SK-N-SH (cell line): ENCODE measurements at regions not wholly inside any gene's neighbourhood (a gene's known extent, or its start where the extent isn't known, plus 50 kb on each side); places are given as distances from the start of the nearest gene placed in this dataset.

Experiments
- CTCF ChIA-PET: fragments of 300-600, 350-600 bp; formaldehyde crosslinking; extraction: SDS; loops from one replicate; lab custom pipeline; 2021; lab: Yijun Ruan, JAX
- POLR2A ChIA-PET: fragments of 350-600 bp; sonication (Branson Sonifier 250); formaldehyde crosslinking; extraction: SDS; loops from one replicate; lab custom pipeline; 2020; ENCODE audit warnings: antibody characterized with exemption, inconsistent platforms; lab: Yijun Ruan, JAX
- DNase-seq: peaks from one replicate; pipeline ENCODE4 v3.0.0; 2012
- H2AFZ ChIP-seq: fragments of 200-600 bp; sonication (generic); 2 replicates; pipeline ENCODE4 v1.8.1; 2016; ENCODE audit warnings: antibody characterized with exemption, mild to moderate bottlenecking, low read depth
- H3F3A ChIP-seq: fragments of 200-600 bp; sonication (generic); replicated peaks from 2 replicates; pipeline ENCODE3; 2016; ENCODE audit warnings: antibody characterized with exemption, mild to moderate bottlenecking; ENCODE audit not compliant: insufficient read depth
- H3K27ac ChIP-seq, 2 experiments: fragments of 200-500 bp in 1 of 2; fragments of 200-600 bp in 1 of 2; sonication (Bioruptor generic) in 1 of 2; sonication (generic), shearing (Covaris generic) in 1 of 2; 2 replicates each; pipeline versions ENCODE4 v1.5.1 to v1.6.1; 2014 to 2016; ENCODE audit warnings: low read depth in 2 of 2, inconsistent platforms in 1 of 2, low read length in 1 of 2, mild to moderate bottlenecking in 1 of 2, mixed read lengths in 1 of 2
- H3K27me3 ChIP-seq: fragments of 200-600 bp; sonication (generic), shearing (Covaris generic); 2 replicates; pipeline ENCODE4 v1.6.1; 2016; ENCODE audit warnings: mixed run types; ENCODE audit not compliant: insufficient read depth
- H3K36me3 ChIP-seq, 2 experiments: fragments of 200-500 bp in 1 of 2; fragments of 200-600 bp in 1 of 2; sonication (Bioruptor generic) in 1 of 2; sonication (generic) in 1 of 2; replicated peaks in 1 of 2; 2 replicates each; pipeline versions ENCODE3 to v1.5.1; 2014 to 2016; ENCODE audit warnings: low read length in 1 of 2, mild to moderate bottlenecking in 1 of 2; ENCODE audit not compliant: insufficient read depth in 2 of 2, control insufficient read depth in 1 of 2
- H3K4me1 ChIP-seq, 2 experiments: fragments of 200-500 bp in 1 of 2; fragments of 200-600 bp in 1 of 2; sonication (Bioruptor generic) in 1 of 2; sonication (generic), shearing (Covaris generic) in 1 of 2; 2 replicates each; pipeline versions ENCODE4 v1.5.1 to v1.6.1; 2014 to 2016; ENCODE audit warnings: low read depth in 1 of 2, low read length in 1 of 2, mixed run types in 1 of 2; ENCODE audit not compliant: insufficient read depth in 2 of 2, control insufficient read depth in 1 of 2
- H3K4me2 ChIP-seq: fragments of 200-600 bp; sonication (generic), shearing (Covaris generic); 2 replicates; pipeline ENCODE4 v1.6.1; 2017; ENCODE audit warnings: mixed run types
- H3K4me3 ChIP-seq, 2 experiments: fragments of 200-500 bp in 1 of 2; fragments of 200-600 bp in 1 of 2; sonication (Bioruptor generic) in 1 of 2; sonication (generic), shearing (Covaris generic) in 1 of 2; 2 replicates each; pipeline versions ENCODE4 v1.5.1 to v1.8.1; 2014 to 2016; ENCODE audit warnings: low read depth in 2 of 2, inconsistent platforms in 1 of 2, low read length in 1 of 2, mild to moderate bottlenecking in 1 of 2, mixed read lengths in 1 of 2, moderate library complexity in 1 of 2
- H3K79me2 ChIP-seq: fragments of 200-600 bp; sonication (generic); 2 replicates; pipeline ENCODE4 v1.8.1; 2017; ENCODE audit warnings: mild to moderate bottlenecking; ENCODE audit not compliant: insufficient read depth
- H3K9ac ChIP-seq: fragments of 200-600 bp; sonication (generic); 2 replicates; pipeline ENCODE4 v1.6.1; 2017; ENCODE audit warnings: mixed run types
- H3K9me2 ChIP-seq: fragments of 200-600 bp; sonication (generic); 2 replicates; pipeline ENCODE4 v1.6.1; 2017; ENCODE audit warnings: mixed run types
- H3K9me3 ChIP-seq: fragments of 200-600 bp; sonication (generic); 2 replicates; pipeline ENCODE4 v1.6.1; 2017; ENCODE audit warnings: mixed run types, mild to moderate bottlenecking, moderate library complexity
- H4K20me1 ChIP-seq: fragments of 200-600 bp; sonication (generic); 2 replicates; pipeline ENCODE4 v1.6.1; 2017; ENCODE audit warnings: mild to moderate bottlenecking, mixed run types; ENCODE audit not compliant: insufficient read depth
- CTCF ChIP-seq: fragments of 200-600 bp; sonication (generic); IDR thresholded peaks from 2 replicates; pipeline ENCODE4 v1.6.1; 2017; ENCODE audit warnings: antibody characterized with exemption, mild to moderate bottlenecking, moderate library complexity
- EZH2phosphoT487 ChIP-seq: fragments of 200-600 bp; sonication (generic); IDR thresholded peaks from 2 replicates; pipeline ENCODE4 v1.6.1; 2017; ENCODE audit warnings: low read depth, mixed run types, mild to moderate bottlenecking, antibody characterized with exemption, moderate library complexity, borderline replicate concordance
- FOSL2 ChIP-seq: IDR thresholded peaks from 2 replicates; pipeline ENCODE4 v1.4.0; 2012; ENCODE audit warnings: low read depth, mild to moderate bottlenecking, moderate library complexity, borderline replicate concordance
- FOXJ3 ChIP-seq: sonication (generic); formaldehyde crosslinking; IDR thresholded peaks from 2 replicates; pipeline ENCODE4 v1.5.1; 2020; ENCODE audit warnings: mild to moderate bottlenecking, missing genetic modification reagents
- GABPA ChIP-seq: IDR thresholded peaks from 2 replicates; pipeline ENCODE4 v1.4.0; 2012; ENCODE audit warnings: low read depth, mild to moderate bottlenecking
- GATA2 ChIP-seq: sonication (generic); formaldehyde crosslinking; IDR thresholded peaks from 2 replicates; pipeline ENCODE4 v1.5.0; 2020; ENCODE audit warnings: mild to moderate bottlenecking, missing genetic modification reagents
- IRF3 ChIP-seq: fragments of 150-350 bp; IDR thresholded peaks from 2 replicates; pipeline ENCODE4 v1.6.1; 2016; ENCODE audit warnings: mild to moderate bottlenecking, low read depth, low read length
- JUND ChIP-seq: IDR thresholded peaks from 2 replicates; pipeline ENCODE4 v1.4.0; 2012
- MXI1 ChIP-seq: IDR thresholded peaks from 2 replicates; pipeline ENCODE4 v1.6.1; 2012; ENCODE audit warnings: mild to moderate bottlenecking, low read depth, low read length, improper control_type of control experiment
- NFIC ChIP-seq: IDR thresholded peaks from 2 replicates; pipeline ENCODE4 v1.4.0; 2012; ENCODE audit warnings: borderline replicate concordance
- PBX3 ChIP-seq: IDR thresholded peaks from 2 replicates; pipeline ENCODE4; 2012
- RAD21 ChIP-seq: IDR thresholded peaks from 2 replicates; pipeline ENCODE4 v1.6.1; 2012; ENCODE audit warnings: mild to moderate bottlenecking, low read length
- RCOR1 ChIP-seq: fragments of 150-350 bp; IDR thresholded peaks from 2 replicates; pipeline ENCODE4 v1.6.1; 2017; ENCODE audit warnings: antibody characterized with exemption, low read length
- RFX5 ChIP-seq: IDR thresholded peaks from 2 replicates; pipeline ENCODE4 v1.6.1; 2012; ENCODE audit warnings: mild to moderate bottlenecking, improper control_type of control experiment, low read length
- RXRA ChIP-seq: IDR thresholded peaks from 2 replicates; pipeline ENCODE4 v1.4.0; 2012; ENCODE audit warnings: low read depth, mild to moderate bottlenecking, borderline replicate concordance
- SIN3A ChIP-seq: IDR thresholded peaks from 2 replicates; pipeline ENCODE4 v1.6.1; 2012; ENCODE audit warnings: low read depth, mild to moderate bottlenecking, low read length, moderate library complexity, borderline replicate concordance
- TAF1 ChIP-seq: IDR thresholded peaks from 2 replicates; pipeline ENCODE4 v1.6.1; 2012; ENCODE audit warnings: low read depth, mild to moderate bottlenecking, low read length, moderate library complexity, borderline replicate concordance
- TEAD4 ChIP-seq: IDR thresholded peaks from 2 replicates; pipeline ENCODE4 v1.4.0; 2012; ENCODE audit warnings: mild to moderate bottlenecking, borderline replicate concordance; ENCODE audit not compliant: insufficient read depth
- USF2 ChIP-seq: fragments of 150-350 bp; IDR thresholded peaks from 2 replicates; pipeline ENCODE4 v1.6.1; 2017; ENCODE audit warnings: antibody characterized with exemption, low read length, low read depth, borderline replicate concordance
- ZBTB33 ChIP-seq: IDR thresholded peaks from 2 replicates; pipeline ENCODE4 v1.4.0; 2012; ENCODE audit warnings: low read depth, borderline replicate concordance
- WGBS: methylation state at CpG from one replicate; pipeline ENCODE4 v1.1.6; 2017; ENCODE audit warnings: low lambda C conversion rate; 5-methylcytosine and 5-hydroxymethylcytosine counted together

- H3K79me2 ChIP-seq = no peaks in the 10 kb centered on the region
- no peak overlapping the region for H3K4me2 ChIP-seq
- no peak overlapping the region for H2AFZ ChIP-seq
- no peaks in the 10 kb centered on the region for H3K9me3 ChIP-seq
- H3K9ac ChIP-seq = no peak overlapping the region
- H3K27ac ChIP-seq = no peak overlapping the region
- no peaks in the 10 kb centered on the region for H3K9me2 ChIP-seq
- H3K36me3 ChIP-seq = no peaks in the 10 kb centered on the region
- POLR2A ChIA-PET = no interaction called here
- H3K27me3 ChIP-seq = no peaks in the 10 kb centered on the region; the same call in 1 of the 2 replicates
- WGBS = 44% methylated on average over 9 of the region's 9 CpGs
- H4K20me1 ChIP-seq = no peaks in the 10 kb centered on the region
- peak; percentile 19 for DNase-seq
- H3F3A ChIP-seq = no peaks in the 10 kb centered on the region
- no peaks in the 10 kb centered on the region for H3K4me1 ChIP-seq
- TF ChIP-seq JUND (no peak), RAD21 (no peak), TAF1 (no peak), IRF3 (no peak), CTCF (no peak), PBX3 (no peak), NFIC (no peak), FOSL2 (no peak), TEAD4 (no peak), SIN3A (no peak), EZH2phosphoT487 (no peak), RXRA (no peak), RFX5 (no peak), FOXJ3 (CRISPR knock-in tag) (no peak), GATA2 (CRISPR knock-in tag) (no peak), ZBTB33 (no peak), USF2 (no peak), RCOR1 (no peak), GABPA (no peak), MXI1 (no peak)
- no peak overlapping the region for H3K4me3 ChIP-seq
- CTCF ChIA-PET = interaction anchor here (1.1 kb wide), 1 partner anchor 13 kb away, joined by 3 read pairs; no protein-coding TSS in a partner anchor
These were observed 161.4 kb upstream of the IQSEC1 start for GRCh38 chr3:13234666-13235065.
